ENCODE measurements at regions not wholly inside any gene's neighbourhood (a gene's known extent, or its start where the extent isn't known, plus 50 kb on each side); places are given as distances from the start of the nearest gene placed in this dataset.

GRCh38 chrX:124493984-124494383, 147.6 kb downstream of the SH2D1A start:
- Mint-ChIP-seq H3K27ac (no peak overlapping the region), H3K9me3 (peaks cover 2% of the 10 kb centered on the region), H3K36me3 (no peaks in the 10 kb centered on the region), H3K4me1 (ENCODE audit: low read depth) (no peaks in the 10 kb centered on the region), H3K27me3 (no peaks in the 10 kb centered on the region), H3K4me3 (no peak overlapping the region)
- POLR2A ChIA-PET: no interaction called here
- intact Hi-C loops (cut with micrococcal nuclease): no loop called here
- CTCF ChIA-PET: no interaction called here
- no peak for DNase-seq

GRCh38 chrX:124497386-124497785, 151.0 kb downstream of the SH2D1A start:
- ChIA-PET CTCF (no interaction called here), POLR2A (no interaction called here)
- Mint-ChIP-seq H3K4me1 (ENCODE audit: low read depth) (peaks cover 10% of the 10 kb centered on the region), H3K9me3 (peaks cover 2% of the 10 kb centered on the region), H3K27me3 (no peaks in the 10 kb centered on the region), H3K27ac (no peak overlapping the region), H3K36me3 (no peaks in the 10 kb centered on the region), H3K4me3 (no peak overlapping the region)
- intact Hi-C loops (cut with micrococcal nuclease): no loop called here
- DNase-seq: no peak

- ChIA-PET POLR2A (no interaction called here), CTCF (no interaction called here)
- no peaks in the 10 kb centered on the region for H3K27me3 Mint-ChIP-seq
- H3K9me3 Mint-ChIP-seq: no peaks in the 10 kb centered on the region
- intact Hi-C loops (cut with micrococcal nuclease): no loop called here
- no peak for DNase-seq
- no peak overlapping the region for H3K4me3 Mint-ChIP-seq
- no peak overlapping the region for H3K27ac Mint-ChIP-seq
- H3K4me1 Mint-ChIP-seq (ENCODE audit: low read depth): peaks cover 10% of the 10 kb centered on the region
- H3K36me3 Mint-ChIP-seq: no peaks in the 10 kb centered on the region
These were observed 155.2 kb downstream of the SH2D1A start for GRCh38 chrX:124501586-124501985.

GRCh38 chrX:124502166-124502565, 155.8 kb downstream of the SH2D1A start:
- Mint-ChIP-seq H3K27me3 (no peaks in the 10 kb centered on the region), H3K4me3 (no peak overlapping the region), H3K36me3 (no peaks in the 10 kb centered on the region), H3K4me1 (ENCODE audit: low read depth) (peaks cover 10% of the 10 kb centered on the region), H3K9me3 (no peaks in the 10 kb centered on the region), H3K27ac (no peak overlapping the region)
- ChIA-PET POLR2A (no interaction called here), CTCF (no interaction called here)
- intact Hi-C loops (cut with micrococcal nuclease): no loop called here
- DNase-seq: peak; percentile 18

- no peaks in the 10 kb centered on the region for H3K27me3 Mint-ChIP-seq
- no peak overlapping the region for H3K4me3 Mint-ChIP-seq
- no peaks in the 10 kb centered on the region for H3K9me3 Mint-ChIP-seq
- H3K4me1 Mint-ChIP-seq (ENCODE audit: low read depth): peaks cover 10% of the 10 kb centered on the region
- CTCF ChIA-PET: no interaction called here
- intact Hi-C loops (cut with micrococcal nuclease): no loop called here
- DNase-seq: no peak
- no peak overlapping the region for H3K27ac Mint-ChIP-seq
- H3K36me3 Mint-ChIP-seq: no peaks in the 10 kb centered on the region
- POLR2A ChIA-PET: no interaction called here
These were observed 156.2 kb downstream of the SH2D1A start for GRCh38 chrX:124502599-124502998.

GRCh38 chrX:124504111-124504983, 158.0 kb downstream of the SH2D1A start:
- intact Hi-C loops (cut with micrococcal nuclease): no loop called here
- Mint-ChIP-seq H3K36me3 (no peaks in the 10 kb centered on the region), H3K27ac (no peak overlapping the region), H3K27me3 (no peaks in the 10 kb centered on the region), H3K4me3 (no peak overlapping the region), H3K9me3 (no peaks in the 10 kb centered on the region), H3K4me1 (ENCODE audit: low read depth) (peaks cover 10% of the 10 kb centered on the region)
- ChIA-PET POLR2A (no interaction called here), CTCF (no interaction called here)
- DNase-seq: no peak

GRCh38 chrX:124506066-124506465, 159.7 kb downstream of the SH2D1A start:
- CTCF ChIA-PET: no interaction called here
- DNase-seq: no peak
- POLR2A ChIA-PET: no interaction called here
- no peaks in the 10 kb centered on the region for H3K36me3 Mint-ChIP-seq
- no peaks in the 10 kb centered on the region for H3K27me3 Mint-ChIP-seq
- no peaks in the 10 kb centered on the region for H3K9me3 Mint-ChIP-seq
- no peak overlapping the region for H3K27ac Mint-ChIP-seq
- no peak overlapping the region for H3K4me3 Mint-ChIP-seq
- H3K4me1 Mint-ChIP-seq (ENCODE audit: low read depth): peaks cover 10% of the 10 kb centered on the region
- intact Hi-C loops (cut with micrococcal nuclease): no loop called here

- H3K27me3 Mint-ChIP-seq: no peaks in the 10 kb centered on the region
- H3K4me3 Mint-ChIP-seq: no peak overlapping the region
- H3K4me1 Mint-ChIP-seq (ENCODE audit: low read depth): peaks cover under 1% of the 10 kb centered on the region
- CTCF ChIA-PET: no interaction called here
- H3K9me3 Mint-ChIP-seq: no peaks in the 10 kb centered on the region
- POLR2A ChIA-PET: no interaction called here
- DNase-seq: no peak
- H3K36me3 Mint-ChIP-seq: no peaks in the 10 kb centered on the region
- intact Hi-C loops (cut with micrococcal nuclease): no loop called here
- no peak overlapping the region for H3K27ac Mint-ChIP-seq
These were observed 160.9 kb downstream of the SH2D1A start for GRCh38 chrX:124507246-124507645.

- H3K9me3 Mint-ChIP-seq: peaks cover 5% of the 10 kb centered on the region
- H3K27ac Mint-ChIP-seq: no peak overlapping the region
- CTCF ChIA-PET: no interaction called here
- intact Hi-C loops (cut with micrococcal nuclease): no loop called here
- H3K27me3 Mint-ChIP-seq: no peaks in the 10 kb centered on the region
- POLR2A ChIA-PET: no interaction called here
- DNase-seq: no peak
- no peak overlapping the region for H3K4me3 Mint-ChIP-seq
- no peaks in the 10 kb centered on the region for H3K36me3 Mint-ChIP-seq
- H3K4me1 Mint-ChIP-seq (ENCODE audit: low read depth): no peaks in the 10 kb centered on the region
These were observed 172.5 kb downstream of the SH2D1A start for GRCh38 chrX:124518885-124519284.

GRCh38 chrX:124524852-124525251, 178.5 kb downstream of the SH2D1A start:
- Mint-ChIP-seq H3K27me3 (no peaks in the 10 kb centered on the region), H3K4me1 (ENCODE audit: low read depth) (no peaks in the 10 kb centered on the region)

GRCh38 chrX:124529786-124530185, 183.4 kb downstream of the SH2D1A start:
- CTCF ChIA-PET: no interaction called here
- no peak for DNase-seq
- intact Hi-C loops (cut with micrococcal nuclease): no loop called here
- Mint-ChIP-seq H3K27me3 (no peaks in the 10 kb centered on the region), H3K4me1 (ENCODE audit: low read depth) (no peaks in the 10 kb centered on the region), H3K4me3 (no peak overlapping the region), H3K36me3 (no peaks in the 10 kb centered on the region), H3K27ac (no peak overlapping the region), H3K9me3 (no peaks in the 10 kb centered on the region)
- POLR2A ChIA-PET: interaction anchor here (0.6 kb wide), 1 partner anchor 1675 kb away, joined by 4 read pairs; no protein-coding TSS in a partner anchor

More at GRCh38 chrX:124524852-124525251, 178.5 kb downstream of the SH2D1A start:
- no peak overlapping the region for H3K27ac Mint-ChIP-seq
- DNase-seq: no peak
- H3K9me3 Mint-ChIP-seq: no peaks in the 10 kb centered on the region
- POLR2A ChIA-PET: no interaction called here
- intact Hi-C loops (cut with micrococcal nuclease): no loop called here
- H3K36me3 Mint-ChIP-seq: no peaks in the 10 kb centered on the region
- H3K4me3 Mint-ChIP-seq: no peak overlapping the region
- CTCF ChIA-PET: no interaction called here

GRCh38 chrX:124530803-124531202, 184.4 kb downstream of the SH2D1A start:
- no peak for DNase-seq
- intact Hi-C loops (cut with micrococcal nuclease): no loop called here
- CTCF ChIA-PET: no interaction called here
- H3K4me3 Mint-ChIP-seq: no peak overlapping the region
- no peaks in the 10 kb centered on the region for H3K36me3 Mint-ChIP-seq
- H3K27ac Mint-ChIP-seq: no peak overlapping the region
- H3K4me1 Mint-ChIP-seq (ENCODE audit: low read depth): no peaks in the 10 kb centered on the region
- H3K9me3 Mint-ChIP-seq: no peaks in the 10 kb centered on the region
- POLR2A ChIA-PET: no interaction called here
- H3K27me3 Mint-ChIP-seq: no peaks in the 10 kb centered on the region

- no peak overlapping the region for H3K4me3 Mint-ChIP-seq
- H3K27me3 Mint-ChIP-seq: no peaks in the 10 kb centered on the region
- CTCF ChIA-PET: no interaction called here
- no peak overlapping the region for H3K27ac Mint-ChIP-seq
- H3K9me3 Mint-ChIP-seq: no peaks in the 10 kb centered on the region
- H3K4me1 Mint-ChIP-seq (ENCODE audit: low read depth): no peaks in the 10 kb centered on the region
- intact Hi-C loops (cut with micrococcal nuclease): no loop called here
- no peak for DNase-seq
- POLR2A ChIA-PET: no interaction called here
- no peaks in the 10 kb centered on the region for H3K36me3 Mint-ChIP-seq
These were observed 188.2 kb downstream of the SH2D1A start for GRCh38 chrX:124534536-124534935.
